Stimulated activated CD4-positive, alpha-beta T cell treated with anti-CD3 and anti-CD28 coated beads, TNF-alpha, amount 100 ng/mL, for 1 hour (primary cell): ENCODE measurements at regions not wholly inside any gene's neighbourhood (a gene's known extent, or its start where the extent isn't known, plus 50 kb on each side); places are given as distances from the start of the nearest gene placed in this dataset.

Source experiments
- DNase-seq, 3 donors: peaks; one replicate each; pipeline ENCODE4 v3.0.0-alpha.2; 2020; ENCODE audit warnings: low read depth in 3 of 3, low spot score in 1 of 3

GRCh38 chr3:105040026-105040622 is 326.6 kb upstream of the ALCAM start:
- no peak for DNase-seq

- no peak for DNase-seq
Measured at GRCh38 chr3:105042586-105042985, 324.1 kb upstream of the ALCAM start.

GRCh38 chr3:105051111-105051510 is 315.6 kb upstream of the ALCAM start:
- DNase-seq, result no peak

GRCh38 chr3:105051972-105052371 is 314.7 kb upstream of the ALCAM start:
- DNase-seq, result no peak

- DNase-seq, result no peak
Measured at GRCh38 chr3:105062853-105063252, 303.9 kb upstream of the ALCAM start.

GRCh38 chr3:105065895-105066839 is 300.5 kb upstream of the ALCAM start:
- no peak for DNase-seq

GRCh38 chr3:105067361-105067760 is 299.3 kb upstream of the ALCAM start:
- DNase-seq, result no peak

GRCh38 chr3:105077060-105077822 is 289.5 kb upstream of the ALCAM start:
- no peak for DNase-seq

GRCh38 chr3:105083945-105084344 is 282.8 kb upstream of the ALCAM start:
- no peak for DNase-seq

GRCh38 chr3:105085506-105085905 is 281.2 kb upstream of the ALCAM start:
- DNase-seq, result no peak

GRCh38 chr3:105093371-105094252 is 273.1 kb upstream of the ALCAM start:
- no peak for DNase-seq

GRCh38 chr3:105094588-105094987 is 272.1 kb upstream of the ALCAM start:
- no peak for DNase-seq

- no peak for DNase-seq
Measured at GRCh38 chr3:105096071-105096470, 270.6 kb upstream of the ALCAM start.

GRCh38 chr3:105101603-105102002 is 265.1 kb upstream of the ALCAM start:
- DNase-seq, result no peak

- DNase-seq, result no peak
Measured at GRCh38 chr3:105103139-105103538, 263.6 kb upstream of the ALCAM start.

- no peak for DNase-seq
Measured at GRCh38 chr3:105108823-105109222, 257.9 kb upstream of the ALCAM start.

- DNase-seq, result no peak
Measured at GRCh38 chr3:105118905-105119304, 247.8 kb upstream of the ALCAM start.

GRCh38 chr3:105119801-105120340 is 246.8 kb upstream of the ALCAM start:
- DNase-seq, result no peak

- DNase-seq, result no peak
Measured at GRCh38 chr3:105130911-105131310, 235.8 kb upstream of the ALCAM start.

GRCh38 chr3:105137911-105138310 is 228.8 kb upstream of the ALCAM start:
- no peak for DNase-seq
